GM21423 (cell line): ENCODE measurements at regions not wholly inside any gene's neighbourhood (a gene's known extent, or its start where the extent isn't known, plus 50 kb on each side); places are given as distances from the start of the nearest gene placed in this dataset.
"Not testable (repeated sequence)": the region's sequence is repeated elsewhere in the genome, so short reads cannot be mapped to it uniquely, and the experiment has no call there.

Experiments
- ATAC-seq: cut with Tn5 transposase; IDR thresholded peaks from one replicate; pipeline ENCODE4 v1.9.1; 2021; ENCODE audit warnings: mild to moderate bottlenecking, moderate library complexity; ENCODE audit not compliant: unreplicated experiment

- ATAC-seq, result no peak
Measured at GRCh38 chr2:161044921-161045320, 115.3 kb upstream of the TANK start.

- ATAC-seq, result no peak
Measured at GRCh38 chr2:161045726-161046125, 114.5 kb upstream of the TANK start.

GRCh38 chr2:161046876-161047275, 113.4 kb upstream of the TANK start:
- no peak for ATAC-seq

GRCh38 chr2:161048317-161048716, 111.9 kb upstream of the TANK start:
- ATAC-seq, result no peak

- no peak for ATAC-seq
Measured at GRCh38 chr2:161049559-161049958, 110.7 kb upstream of the TANK start.

GRCh38 chr2:161052214-161052613, 108.0 kb upstream of the TANK start:
- ATAC-seq, result no peak

- no peak for ATAC-seq
Measured at GRCh38 chr2:161055289-161055688, 104.9 kb upstream of the TANK start.

- no peak for ATAC-seq
Measured at GRCh38 chr2:161059388-161059787, 100.8 kb upstream of the TANK start.

GRCh38 chr2:161061786-161062185, 98.4 kb upstream of the TANK start:
- no peak for ATAC-seq

- peak; percentile 90 for ATAC-seq
Measured at GRCh38 chr2:161063157-161063945, 96.9 kb upstream of the TANK start.

GRCh38 chr2:161063946-161064306, 96.3 kb upstream of the TANK start:
- peak; percentile 28 for ATAC-seq

- ATAC-seq, result no peak
Measured at GRCh38 chr2:161067846-161068350, 92.3 kb upstream of the TANK start.

GRCh38 chr2:161068670-161069069, 91.6 kb upstream of the TANK start:
- no peak for ATAC-seq

- ATAC-seq, result no peak
Measured at GRCh38 chr2:161070693-161071479, 89.3 kb upstream of the TANK start.

- not testable (repeated sequence) for ATAC-seq
Measured at GRCh38 chr2:161072436-161072835, 87.8 kb upstream of the TANK start.

- no peak for ATAC-seq
Measured at GRCh38 chr2:161075701-161076100, 84.5 kb upstream of the TANK start.

- no peak for ATAC-seq
Measured at GRCh38 chr2:161076936-161077335, 83.3 kb upstream of the TANK start.

GRCh38 chr2:161077367-161078210, 82.6 kb upstream of the TANK start:
- peak; percentile 93 for ATAC-seq

- ATAC-seq, result peak; percentile 1
Measured at GRCh38 chr2:161078211-161078539, 82.1 kb upstream of the TANK start.

GRCh38 chr2:161085149-161085548, 75.1 kb upstream of the TANK start:
- ATAC-seq, result no peak

GRCh38 chr2:161088658-161089350, 71.4 kb upstream of the TANK start:
- peak; percentile 88 for ATAC-seq
